ENCODE measurements at regions not wholly inside any gene's neighbourhood (a gene's known extent, or its start where the extent isn't known, plus 50 kb on each side); places are given as distances from the start of the nearest gene placed in this dataset.

- Mint-ChIP-seq H3K27ac (no peak overlapping the region), H3K36me3 (ENCODE audit: low read depth) (no peaks in the 10 kb centered on the region), H3K27me3 (no peaks in the 10 kb centered on the region), H3K9me3 (no peaks in the 10 kb centered on the region), H3K4me3 (no peak overlapping the region), H3K4me1 (no peaks in the 10 kb centered on the region)
- peak; percentile 54 for ATAC-seq (replicated peaks)
These were observed 192.3 kb upstream of the FOXF1 start for GRCh38 chr16:86317813-86318650.

DNA sequence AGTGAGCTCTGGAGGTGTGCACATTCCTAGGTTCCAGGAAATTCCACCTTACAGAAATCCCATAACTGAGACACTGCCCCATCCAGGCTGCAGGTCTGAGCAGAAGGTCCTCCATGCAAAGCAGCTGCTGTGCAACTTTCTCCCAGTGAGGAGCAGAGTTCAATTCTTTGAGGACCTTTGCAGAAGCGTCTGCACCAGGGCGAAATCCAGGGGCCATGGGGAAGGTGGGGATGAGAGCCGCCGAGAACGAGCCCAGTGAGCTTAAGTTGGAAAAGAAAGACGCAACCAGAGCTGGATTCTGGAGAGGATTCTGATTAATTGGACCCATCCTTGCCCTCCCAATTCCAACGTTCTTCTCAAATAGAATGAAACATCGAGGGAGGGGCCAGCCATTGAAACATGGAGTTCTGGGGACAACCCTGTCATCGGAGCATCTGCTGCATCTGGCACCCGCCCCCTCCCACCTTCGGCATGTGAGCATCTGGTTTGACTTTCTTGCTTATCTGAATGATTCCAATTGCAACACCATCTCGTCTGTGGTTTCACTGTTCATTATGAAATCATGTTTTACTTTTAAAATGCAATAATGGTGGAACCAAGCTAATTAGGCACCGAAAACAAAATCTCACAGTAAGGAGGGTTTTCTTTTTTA lies 190.6 kb upstream of the FOXF1 start:
- ATAC-seq (replicated peaks): no peak
- Mint-ChIP-seq H3K4me3 (no peak overlapping the region), H3K27ac (no peak overlapping the region), H3K9me3 (no peaks in the 10 kb centered on the region), H3K36me3 (ENCODE audit: low read depth) (no peaks in the 10 kb centered on the region), H3K27me3 (no peaks in the 10 kb centered on the region), H3K4me1 (no peaks in the 10 kb centered on the region)

GRCh38 chr16:86320237-86320595 lies 190.1 kb upstream of the FOXF1 start:
- Mint-ChIP-seq H3K4me3 (no peak overlapping the region), H3K27me3 (no peaks in the 10 kb centered on the region), H3K36me3 (ENCODE audit: low read depth) (no peaks in the 10 kb centered on the region), H3K4me1 (no peaks in the 10 kb centered on the region), H3K9me3 (no peaks in the 10 kb centered on the region), H3K27ac (no peak overlapping the region)
- ATAC-seq (replicated peaks): no peak

GRCh38 chr16:86321491-86321890 lies 188.8 kb upstream of the FOXF1 start:
- Mint-ChIP-seq H3K9me3 (peaks cover 4% of the 10 kb centered on the region), H3K4me3 (no peak overlapping the region), H3K4me1 (no peaks in the 10 kb centered on the region), H3K27me3 (peaks cover 4% of the 10 kb centered on the region), H3K27ac (no peak overlapping the region), H3K36me3 (ENCODE audit: low read depth) (no peaks in the 10 kb centered on the region)
- ATAC-seq (replicated peaks): no peak

DNA sequence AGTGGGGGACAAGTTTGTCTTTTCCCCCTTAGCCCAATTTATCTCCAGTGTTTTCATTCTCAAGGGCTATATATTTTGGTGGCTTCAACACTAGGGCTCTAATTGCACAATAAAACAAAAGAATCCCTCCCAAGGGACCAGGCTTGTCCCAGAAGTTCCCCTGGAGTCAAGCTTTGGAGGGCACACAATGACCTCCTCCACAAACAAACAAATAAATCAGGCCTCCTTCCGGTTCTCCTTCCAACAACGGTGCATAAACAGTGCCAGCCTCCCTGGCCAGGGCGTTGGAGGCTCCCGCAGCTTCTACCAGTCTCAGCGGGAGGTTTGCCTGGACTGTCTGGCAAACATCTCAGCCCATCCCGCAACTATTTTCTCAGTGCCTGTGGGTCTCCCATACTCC lies 188.0 kb upstream of the FOXF1 start:
- no peak overlapping the region for H3K27ac Mint-ChIP-seq
- H3K4me3 Mint-ChIP-seq: no peak overlapping the region
- no peaks in the 10 kb centered on the region for H3K36me3 Mint-ChIP-seq (ENCODE audit: low read depth)
- peaks cover 4% of the 10 kb centered on the region for H3K27me3 Mint-ChIP-seq
- H3K9me3 Mint-ChIP-seq: peaks cover 4% of the 10 kb centered on the region
- no peak for ATAC-seq (replicated peaks)
- no peaks in the 10 kb centered on the region for H3K4me1 Mint-ChIP-seq

DNA sequence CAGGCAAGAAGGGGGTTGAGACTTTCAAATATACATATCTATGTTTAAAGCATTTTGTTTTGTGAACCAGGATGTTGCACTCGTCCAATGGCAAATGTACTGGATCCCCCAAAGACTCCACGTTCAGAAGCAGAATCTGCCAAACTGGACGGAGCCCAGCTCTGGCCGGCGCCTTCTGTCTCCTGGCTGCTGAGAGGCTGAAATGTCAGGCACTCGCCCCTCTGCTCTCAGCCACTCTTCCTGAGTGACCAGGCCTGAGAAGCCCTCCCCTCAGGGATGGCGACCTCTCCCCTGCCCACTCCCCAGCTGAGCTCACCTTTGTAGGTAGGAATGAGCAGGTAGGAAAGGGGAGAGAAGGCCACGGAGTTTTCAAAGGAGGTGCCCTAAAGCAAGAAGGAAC lies 187.5 kb upstream of the FOXF1 start:
- Mint-ChIP-seq H3K4me1 (no peaks in the 10 kb centered on the region), H3K27me3 (peaks cover 4% of the 10 kb centered on the region), H3K9me3 (peaks cover 4% of the 10 kb centered on the region), H3K4me3 (no peak overlapping the region), H3K36me3 (ENCODE audit: low read depth) (no peaks in the 10 kb centered on the region), H3K27ac (no peak overlapping the region)
- no peak for ATAC-seq (replicated peaks)

DNA sequence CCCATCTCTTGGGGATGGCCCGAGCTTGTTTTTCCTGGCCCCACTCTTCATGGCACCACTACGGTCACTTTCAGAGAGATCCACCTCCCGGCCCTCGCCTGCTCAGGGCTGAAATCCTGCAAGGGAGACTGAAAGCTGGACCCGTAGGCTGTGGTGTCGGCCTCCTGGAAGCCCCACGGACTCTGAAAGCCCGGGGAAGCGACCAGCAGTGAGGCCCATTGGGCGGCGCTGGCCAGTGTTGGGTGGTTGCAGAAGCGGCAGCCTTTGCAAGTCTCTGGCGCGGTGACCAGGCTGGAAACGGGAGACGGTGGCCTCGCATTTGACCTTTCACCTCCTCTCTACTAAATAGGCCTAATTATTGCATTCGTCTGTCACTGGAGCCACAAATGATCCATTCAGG lies 186.0 kb upstream of the FOXF1 start:
- no peak for ATAC-seq (replicated peaks)
- Mint-ChIP-seq H3K27ac (no peak overlapping the region), H3K27me3 (peaks cover 8% of the 10 kb centered on the region), H3K4me3 (no peak overlapping the region), H3K9me3 (peaks cover 4% of the 10 kb centered on the region), H3K4me1 (no peaks in the 10 kb centered on the region), H3K36me3 (ENCODE audit: low read depth) (no peaks in the 10 kb centered on the region)

- peaks cover 11% of the 10 kb centered on the region for H3K27me3 Mint-ChIP-seq
- peaks cover 4% of the 10 kb centered on the region for H3K9me3 Mint-ChIP-seq
- no peak for ATAC-seq (replicated peaks)
- H3K4me1 Mint-ChIP-seq: no peaks in the 10 kb centered on the region
- H3K4me3 Mint-ChIP-seq: no peak overlapping the region
- no peak overlapping the region for H3K27ac Mint-ChIP-seq
- H3K36me3 Mint-ChIP-seq (ENCODE audit: low read depth): no peaks in the 10 kb centered on the region
These were observed 185.0 kb upstream of the FOXF1 start for GRCh38 chr16:86325360-86325759.

DNA sequence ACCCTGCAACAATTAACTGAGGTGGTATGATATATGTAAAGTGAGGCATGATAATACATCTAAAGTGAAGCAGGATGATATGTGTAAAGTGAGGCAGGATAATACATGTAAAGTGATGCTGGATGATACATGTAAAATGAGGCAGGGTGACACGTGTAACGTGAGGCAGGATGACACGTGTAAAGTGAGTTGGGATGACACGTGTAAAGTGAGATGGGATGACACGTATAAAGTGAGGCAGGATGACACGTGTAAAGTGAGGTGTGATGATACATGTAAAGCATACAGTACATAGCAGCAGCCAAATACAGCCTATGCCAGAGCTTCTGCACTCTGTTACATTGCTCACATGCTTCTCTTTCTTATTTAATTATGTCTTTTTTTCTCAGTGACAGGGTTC lies 184.4 kb upstream of the FOXF1 start:
- H3K4me3 Mint-ChIP-seq: no peak overlapping the region
- H3K4me1 Mint-ChIP-seq: no peaks in the 10 kb centered on the region
- peaks cover 4% of the 10 kb centered on the region for H3K9me3 Mint-ChIP-seq

DNA sequence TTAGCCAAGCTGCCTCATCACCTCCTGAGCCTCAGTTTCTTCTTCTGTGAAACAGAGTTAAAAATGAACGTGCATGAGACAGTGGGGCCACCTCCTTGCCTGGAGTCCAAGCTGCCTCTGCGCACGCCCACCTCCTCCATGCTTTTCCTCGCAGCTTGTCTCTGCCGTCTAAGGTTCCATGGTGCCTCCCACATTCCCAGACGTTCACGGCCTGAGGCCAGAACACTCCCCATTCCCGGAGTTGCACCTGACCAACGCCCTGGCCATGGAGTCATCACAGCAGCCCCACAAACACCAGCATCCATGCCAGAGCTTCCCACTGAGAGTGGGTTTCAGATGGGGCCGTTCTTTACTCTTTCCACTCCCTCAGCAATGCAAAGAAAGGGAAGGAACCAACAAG lies 183.0 kb upstream of the FOXF1 start:
- Mint-ChIP-seq H3K4me1 (no peaks in the 10 kb centered on the region), H3K36me3 (ENCODE audit: low read depth) (no peaks in the 10 kb centered on the region), H3K27ac (no peak overlapping the region), H3K27me3 (peaks cover 15% of the 10 kb centered on the region), H3K4me3 (no peak overlapping the region), H3K9me3 (peaks cover 4% of the 10 kb centered on the region)
- no peak for ATAC-seq (replicated peaks)

More for the DNA sequence above, 184.4 kb upstream of the FOXF1 start:
- Mint-ChIP-seq H3K27me3 (peaks cover 11% of the 10 kb centered on the region), H3K27ac (no peak overlapping the region), H3K36me3 (ENCODE audit: low read depth) (no peaks in the 10 kb centered on the region)
- ATAC-seq (replicated peaks): no peak

DNA sequence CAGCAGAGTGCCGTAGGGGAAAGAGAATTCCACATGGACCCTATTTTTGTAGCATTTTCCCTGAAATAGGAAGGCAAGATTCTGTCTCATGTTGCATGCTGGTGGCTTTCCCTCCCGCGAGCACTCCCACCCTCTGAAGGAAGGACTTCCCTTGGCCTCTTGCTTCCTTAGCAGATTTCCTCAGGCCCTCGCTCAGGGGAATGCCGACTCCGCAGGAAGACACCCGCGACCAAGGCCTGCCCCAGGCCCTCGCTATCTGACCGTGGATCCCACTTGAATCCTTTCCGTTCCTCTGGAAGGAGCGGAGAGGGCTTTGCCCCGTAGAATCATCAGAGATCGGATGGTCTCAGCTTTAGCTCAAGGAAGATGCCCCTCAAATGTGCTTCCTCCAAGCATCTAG lies 179.4 kb upstream of the FOXF1 start:
- no peak for ATAC-seq (replicated peaks)
- Mint-ChIP-seq H3K27ac (no peak overlapping the region), H3K4me3 (no peak overlapping the region), H3K4me1 (no peaks in the 10 kb centered on the region), H3K9me3 (peaks cover 1% of the 10 kb centered on the region), H3K36me3 (ENCODE audit: low read depth) (no peaks in the 10 kb centered on the region), H3K27me3 (peaks cover 27% of the 10 kb centered on the region)

- H3K27me3 Mint-ChIP-seq: peaks cover 22% of the 10 kb centered on the region
- no peak overlapping the region for H3K4me3 Mint-ChIP-seq
- ATAC-seq (replicated peaks): no peak
- no peak overlapping the region for H3K27ac Mint-ChIP-seq
- no peaks in the 10 kb centered on the region for H3K9me3 Mint-ChIP-seq
- no peaks in the 10 kb centered on the region for H3K36me3 Mint-ChIP-seq (ENCODE audit: low read depth)
- H3K4me1 Mint-ChIP-seq: no peaks in the 10 kb centered on the region
These were observed 176.2 kb upstream of the FOXF1 start for GRCh38 chr16:86334079-86334635.

GRCh38 chr16:86335266-86336172 lies 174.8 kb upstream of the FOXF1 start:
- H3K4me1 Mint-ChIP-seq: no peaks in the 10 kb centered on the region
- H3K4me3 Mint-ChIP-seq: no peak overlapping the region
- H3K27ac Mint-ChIP-seq: no peak overlapping the region
- no peaks in the 10 kb centered on the region for H3K9me3 Mint-ChIP-seq
- ATAC-seq (replicated peaks): no peak
- no peaks in the 10 kb centered on the region for H3K36me3 Mint-ChIP-seq (ENCODE audit: low read depth)
- H3K27me3 Mint-ChIP-seq: peaks cover 19% of the 10 kb centered on the region

GRCh38 chr16:86337138-86337537 lies 173.2 kb upstream of the FOXF1 start:
- Mint-ChIP-seq H3K36me3 (ENCODE audit: low read depth) (no peaks in the 10 kb centered on the region), H3K9me3 (no peaks in the 10 kb centered on the region)
- ATAC-seq (replicated peaks): no peak

More at GRCh38 chr16:86337138-86337537, 173.2 kb upstream of the FOXF1 start:
- no peak overlapping the region for H3K27ac Mint-ChIP-seq
- no peaks in the 10 kb centered on the region for H3K4me1 Mint-ChIP-seq
- H3K27me3 Mint-ChIP-seq: peaks cover 23% of the 10 kb centered on the region
- H3K4me3 Mint-ChIP-seq: no peak overlapping the region

All from activated T-helper 17 cell treated with anti-CD3 and anti-CD28 coated beads, Interleukin-2, amount 50 U/mL, for 72 hours (primary cell).